ENCODE measurements at regions not wholly inside any gene's neighbourhood (a gene's known extent, or its start where the extent isn't known, plus 50 kb on each side); places are given as distances from the start of the nearest gene placed in this dataset.

DNA sequence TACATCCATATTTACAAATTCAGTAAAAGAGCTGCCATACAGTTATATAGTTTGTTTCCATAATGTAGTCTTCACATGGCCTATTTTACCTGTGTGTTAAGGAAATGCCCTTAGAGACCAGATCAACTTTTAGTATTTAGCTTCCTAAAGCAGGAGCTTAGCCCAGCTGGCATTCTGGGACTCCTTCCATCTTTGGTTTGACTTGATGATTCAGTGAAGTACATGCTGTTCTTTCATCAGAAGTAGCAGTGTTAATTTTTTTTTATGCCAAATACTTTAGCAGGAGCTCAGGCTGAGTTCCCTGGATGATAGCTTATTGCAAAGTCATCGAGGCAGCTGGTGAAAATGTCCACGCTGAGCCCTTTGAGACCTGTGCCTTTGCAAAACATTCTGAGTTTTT, 101.0 kb downstream of the FOXG1 start:
- FAIRE-seq (peak; percentile 7), DNase-seq (ENCODE audit: low read depth) (no peak)
- H3K4me3 ChIP-seq (ENCODE audit: low read depth, low read length): no peak overlapping the region
- no peaks in the 10 kb centered on the region for H3K27me3 ChIP-seq (ENCODE audit: control insufficient read depth, insufficient read depth, low read length)
- TF ChIP-seq, protein P1, sequence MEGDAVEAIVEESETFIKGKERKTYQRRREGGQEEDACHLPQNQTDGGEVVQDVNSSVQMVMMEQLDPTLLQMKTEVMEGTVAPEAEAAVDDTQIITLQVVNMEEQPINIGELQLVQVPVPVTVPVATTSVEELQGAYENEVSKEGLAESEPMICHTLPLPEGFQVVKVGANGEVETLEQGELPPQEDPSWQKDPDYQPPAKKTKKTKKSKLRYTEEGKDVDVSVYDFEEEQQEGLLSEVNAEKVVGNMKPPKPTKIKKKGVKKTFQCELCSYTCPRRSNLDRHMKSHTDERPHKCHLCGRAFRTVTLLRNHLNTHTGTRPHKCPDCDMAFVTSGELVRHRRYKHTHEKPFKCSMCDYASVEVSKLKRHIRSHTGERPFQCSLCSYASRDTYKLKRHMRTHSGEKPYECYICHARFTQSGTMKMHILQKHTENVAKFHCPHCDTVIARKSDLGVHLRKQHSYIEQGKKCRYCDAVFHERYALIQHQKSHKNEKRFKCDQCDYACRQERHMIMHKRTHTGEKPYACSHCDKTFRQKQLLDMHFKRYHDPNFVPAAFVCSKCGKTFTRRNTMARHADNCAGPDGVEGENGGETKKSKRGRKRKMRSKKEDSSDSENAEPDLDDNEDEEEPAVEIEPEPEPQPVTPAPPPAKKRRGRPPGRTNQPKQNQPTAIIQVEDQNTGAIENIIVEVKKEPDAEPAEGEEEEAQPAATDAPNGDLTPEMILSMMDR (IDR thresholded peaks at IDR 0.05; ENCODE audit: insufficient read depth, low read length, severe bottlenecking): no peak
- H3K36me3 ChIP-seq (ENCODE audit: control insufficient read depth, insufficient read depth, low read length): no peaks in the 10 kb centered on the region

- FAIRE-seq (no peak), DNase-seq (ENCODE audit: low read depth) (no peak)
- no peak overlapping the region for H3K4me3 ChIP-seq (ENCODE audit: low read depth, low read length)
- H3K27me3 ChIP-seq (ENCODE audit: control insufficient read depth, insufficient read depth, low read length): no peaks in the 10 kb centered on the region
- TF ChIP-seq, protein P1 (IDR thresholded peaks at IDR 0.05; ENCODE audit: insufficient read depth, low read length, severe bottlenecking): no peak
- no peaks in the 10 kb centered on the region for H3K36me3 ChIP-seq (ENCODE audit: control insufficient read depth, insufficient read depth, low read length)
Observed at GRCh38 chr14:28870033-28870564, 103.5 kb downstream of the FOXG1 start.

- TF ChIP-seq, protein P1 (IDR thresholded peaks at IDR 0.05; ENCODE audit: insufficient read depth, low read length, severe bottlenecking): no peak
- Histone ChIP-seq H3K27me3 (ENCODE audit: control insufficient read depth, insufficient read depth, low read length) (no peaks in the 10 kb centered on the region), H3K36me3 (ENCODE audit: control insufficient read depth, insufficient read depth, low read length) (no peaks in the 10 kb centered on the region), H3K4me3 (ENCODE audit: low read depth, low read length) (no peak overlapping the region)
- DNase-seq (ENCODE audit: low read depth): no peak
- no peak for FAIRE-seq
Observed at GRCh38 chr14:28875934-28876571, 109.5 kb downstream of the FOXG1 start.

- no peak for FAIRE-seq
- no peaks in the 10 kb centered on the region for H3K36me3 ChIP-seq (ENCODE audit: control insufficient read depth, insufficient read depth, low read length)
- TF ChIP-seq, protein P1 (IDR thresholded peaks at IDR 0.05; ENCODE audit: insufficient read depth, low read length, severe bottlenecking): no peak
- no peak overlapping the region for H3K4me3 ChIP-seq (ENCODE audit: low read depth, low read length)
- H3K27me3 ChIP-seq (ENCODE audit: control insufficient read depth, insufficient read depth, low read length): no peaks in the 10 kb centered on the region
- no peak for DNase-seq (ENCODE audit: low read depth)
Observed at GRCh38 chr14:28876572-28876945, 110.0 kb downstream of the FOXG1 start.

DNA sequence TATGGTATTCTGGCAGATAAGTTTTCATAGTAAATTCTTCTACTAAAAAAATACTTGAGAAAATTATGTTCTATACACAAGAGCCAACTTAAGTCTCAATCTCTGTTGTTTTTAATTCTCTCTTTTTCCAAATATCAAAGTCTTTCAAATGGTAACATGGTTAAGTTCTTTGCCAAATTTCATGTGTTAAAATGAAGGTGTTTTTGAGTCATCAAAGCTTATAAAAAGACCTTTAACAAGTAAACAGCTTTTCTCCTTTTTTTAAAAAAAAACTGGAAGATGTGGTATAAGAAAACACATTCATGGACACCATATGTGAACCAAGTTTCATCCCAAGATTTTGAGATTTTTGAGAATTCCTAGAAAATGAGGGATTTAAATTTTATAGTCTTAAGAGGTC, 111.3 kb downstream of the FOXG1 start:
- no peaks in the 10 kb centered on the region for H3K36me3 ChIP-seq (ENCODE audit: control insufficient read depth, insufficient read depth, low read length)
- FAIRE-seq (no peak), DNase-seq (ENCODE audit: low read depth) (no peak)
- H3K27me3 ChIP-seq (ENCODE audit: control insufficient read depth, insufficient read depth, low read length): no peaks in the 10 kb centered on the region
- TF ChIP-seq, protein P1 (IDR thresholded peaks at IDR 0.05; ENCODE audit: insufficient read depth, low read length, severe bottlenecking): no peak
- H3K4me3 ChIP-seq (ENCODE audit: low read depth, low read length): no peak overlapping the region

- H3K4me3 ChIP-seq (ENCODE audit: low read depth, low read length): no peak overlapping the region
- no peak for FAIRE-seq
Observed at GRCh38 chr14:28879573-28879996, 113.0 kb downstream of the FOXG1 start.

More at GRCh38 chr14:28879573-28879996, 113.0 kb downstream of the FOXG1 start:
- no peak for DNase-seq (ENCODE audit: low read depth)
- no peaks in the 10 kb centered on the region for H3K36me3 ChIP-seq (ENCODE audit: control insufficient read depth, insufficient read depth, low read length)
- H3K27me3 ChIP-seq (ENCODE audit: control insufficient read depth, insufficient read depth, low read length): no peaks in the 10 kb centered on the region
- TF ChIP-seq, protein P1 (IDR thresholded peaks at IDR 0.05; ENCODE audit: insufficient read depth, low read length, severe bottlenecking): no peak
